Trophoblast cell (in vitro differentiated cells and primary cell): ENCODE measurements at regions not wholly inside any gene's neighbourhood (a gene's known extent, or its start where the extent isn't known, plus 50 kb on each side); places are given as distances from the start of the nearest gene placed in this dataset.

Experiments
- DNase-seq, 2 donors: peaks; one replicate each; pipeline ENCODE4 v3.0.0-alpha.2; 2016
- H2AFZ ChIP-seq: 2 replicates; pipeline ENCODE4 v1.6.1; 2013; ENCODE audit warnings: low read length, moderate library complexity, mild to moderate bottlenecking; ENCODE audit not compliant: insufficient read depth, poor library complexity
- H2AK5ac ChIP-seq: 2 replicates; pipeline ENCODE4 v1.6.1; 2013; ENCODE audit warnings: mild to moderate bottlenecking, low read length
- H2BK120ac ChIP-seq: 2 replicates; pipeline ENCODE4 v1.6.1; 2013; ENCODE audit warnings: low read length, mild to moderate bottlenecking, moderate library complexity; ENCODE audit not compliant: insufficient read depth, poor library complexity
- H2BK12ac ChIP-seq: 2 replicates; pipeline ENCODE4 v1.6.1; 2013; ENCODE audit warnings: mild to moderate bottlenecking, low read length, moderate library complexity
- H2BK5ac ChIP-seq: 2 replicates; pipeline ENCODE4 v1.6.1; 2013; ENCODE audit warnings: low read length, low read depth, moderate library complexity, mild to moderate bottlenecking; ENCODE audit not compliant: poor library complexity
- H3K14ac ChIP-seq: 2 replicates; pipeline ENCODE4 v1.6.1; 2013; ENCODE audit warnings: mild to moderate bottlenecking, low read length
- H3K18ac ChIP-seq: 2 replicates; pipeline ENCODE4 v1.6.1; 2013; ENCODE audit warnings: mild to moderate bottlenecking, low read length
- H3K23ac ChIP-seq: 2 replicates; pipeline ENCODE4 v1.6.1; 2013; ENCODE audit warnings: low read length
- H3K27ac ChIP-seq: 2 replicates; pipeline ENCODE4 v1.5.1; 2013; ENCODE audit warnings: low read depth, mild to moderate bottlenecking, inconsistent platforms, low read length, moderate library complexity
- H3K27me3 ChIP-seq: 2 replicates; pipeline ENCODE4 v1.6.1; 2013; ENCODE audit warnings: inconsistent platforms, mild to moderate bottlenecking, low read length, moderate library complexity; ENCODE audit not compliant: insufficient read depth
- H3K36me3 ChIP-seq, 2 experiments: 1 replicate in 1 of 2; 2 replicates in 1 of 2; pipeline ENCODE4 v1.6.1; 2013; ENCODE audit warnings: low read length in 2 of 2, mild to moderate bottlenecking in 2 of 2, moderate library complexity in 1 of 2; ENCODE audit not compliant: insufficient read depth in 2 of 2, control insufficient read depth in 1 of 2
- H3K4ac ChIP-seq: 2 replicates; pipeline ENCODE4 v1.6.1; 2013; ENCODE audit warnings: low read depth, mild to moderate bottlenecking, low read length, moderate library complexity
- H3K4me1 ChIP-seq, 2 experiments: 1 replicate in 1 of 2; 2 replicates in 1 of 2; pipeline ENCODE4 v1.6.1; 2013; ENCODE audit warnings: low read length in 2 of 2, mild to moderate bottlenecking in 2 of 2, moderate library complexity in 1 of 2; ENCODE audit not compliant: insufficient read depth in 2 of 2, control insufficient read depth in 1 of 2
- H3K4me2 ChIP-seq: 2 replicates; pipeline ENCODE4 v1.6.1; 2013; ENCODE audit warnings: inconsistent platforms, mild to moderate bottlenecking, low read length, moderate library complexity
- H3K4me3 ChIP-seq: 2 replicates; pipeline ENCODE4 v1.5.1; 2013; ENCODE audit warnings: mild to moderate bottlenecking, low read depth, low read length, inconsistent platforms
- H3K79me1 ChIP-seq: one replicate; pipeline ENCODE4 v1.6.1; 2013; ENCODE audit warnings: low read length
- H3K79me2 ChIP-seq: 2 replicates; pipeline ENCODE4 v1.6.1; 2013; ENCODE audit warnings: low read length, mild to moderate bottlenecking; ENCODE audit not compliant: control insufficient read depth, insufficient read depth, poor library complexity
- H3K9ac ChIP-seq: 2 replicates; pipeline ENCODE4 v1.6.1; 2013; ENCODE audit warnings: mild to moderate bottlenecking, low read length
- H3K9me3 ChIP-seq: 2 replicates; pipeline ENCODE4 v1.6.1; 2013; ENCODE audit warnings: low read depth, mild to moderate bottlenecking, control low read depth, inconsistent platforms, low read length; ENCODE audit not compliant: insufficient read depth
- H4K12ac ChIP-seq: 2 replicates; pipeline ENCODE4 v1.6.1; 2013; ENCODE audit warnings: low read depth, mild to moderate bottlenecking, low read length, moderate library complexity
- H4K8ac ChIP-seq: 2 replicates; pipeline ENCODE4 v1.6.1; 2013; ENCODE audit warnings: low read depth, mild to moderate bottlenecking, low read length, moderate library complexity
- H4K91ac ChIP-seq: one replicate; pipeline ENCODE4 v1.6.1; 2013; ENCODE audit warnings: low read depth, mild to moderate bottlenecking, low read length, moderate library complexity
- WGBS: extraction: QIAGEN DNeasy Blood & Tissue Kit; methylation state at CpG from one replicate; pipeline ENCODE4 v1.1.7; 2013; ENCODE audit warnings: missing lambda C conversion rate; ENCODE audit not compliant: insufficient read length, insufficient coverage; ENCODE audit errors: extremely low coverage; 5-methylcytosine and 5-hydroxymethylcytosine counted together

DNA sequence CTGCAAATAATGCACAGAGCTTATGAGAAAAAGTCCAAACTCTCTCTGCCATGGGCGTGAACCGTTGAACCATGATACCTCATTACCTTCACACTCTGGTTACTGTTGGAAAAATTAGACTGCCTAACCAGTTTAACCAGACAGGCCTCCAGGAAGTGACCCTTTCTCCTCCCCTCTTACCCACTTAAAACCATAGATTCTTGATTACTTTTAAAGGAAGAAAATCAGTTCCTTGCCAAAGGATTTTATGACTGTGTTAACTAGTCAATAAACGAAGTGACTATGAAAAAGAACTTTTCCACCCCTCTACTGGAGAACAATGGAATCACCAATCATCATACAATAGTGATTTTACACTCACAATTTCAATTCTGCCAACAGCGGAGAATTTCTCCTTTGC is 254.0 kb upstream of the ATP2B1 start:
- Histone ChIP-seq H3K4me2 (no peak overlapping the region), H4K91ac (no peak overlapping the region), H3K27ac (no peak overlapping the region), H3K4me3 (no peak overlapping the region), H3K4ac (no peak overlapping the region), H4K12ac (no peak overlapping the region), H2BK12ac (no peak overlapping the region), H3K9me3 (no peaks in the 10 kb centered on the region), H2AFZ (no peak overlapping the region), H2BK120ac (no peak overlapping the region), H3K18ac (no peak overlapping the region), H3K9ac (no peak overlapping the region), H3K79me1 (peaks cover 3% of the 10 kb centered on the region), H3K79me2 (no peaks in the 10 kb centered on the region), H4K8ac (no peak overlapping the region), H2AK5ac (no peak overlapping the region), H3K27me3 (no peaks in the 10 kb centered on the region), H2BK5ac (no peak overlapping the region), H3K36me3 (no peaks in the 10 kb centered on the region), H3K4me1 (peaks cover 3 to 4% of the 10 kb centered on the region in 2 experiments), H3K23ac (no peak overlapping the region), H3K14ac (no peak overlapping the region)
- peak in 1 of 2 donors; percentile 50 for DNase-seq
- no CpG with 5 or more reads among the region's 4 CpGs for WGBS

DNA sequence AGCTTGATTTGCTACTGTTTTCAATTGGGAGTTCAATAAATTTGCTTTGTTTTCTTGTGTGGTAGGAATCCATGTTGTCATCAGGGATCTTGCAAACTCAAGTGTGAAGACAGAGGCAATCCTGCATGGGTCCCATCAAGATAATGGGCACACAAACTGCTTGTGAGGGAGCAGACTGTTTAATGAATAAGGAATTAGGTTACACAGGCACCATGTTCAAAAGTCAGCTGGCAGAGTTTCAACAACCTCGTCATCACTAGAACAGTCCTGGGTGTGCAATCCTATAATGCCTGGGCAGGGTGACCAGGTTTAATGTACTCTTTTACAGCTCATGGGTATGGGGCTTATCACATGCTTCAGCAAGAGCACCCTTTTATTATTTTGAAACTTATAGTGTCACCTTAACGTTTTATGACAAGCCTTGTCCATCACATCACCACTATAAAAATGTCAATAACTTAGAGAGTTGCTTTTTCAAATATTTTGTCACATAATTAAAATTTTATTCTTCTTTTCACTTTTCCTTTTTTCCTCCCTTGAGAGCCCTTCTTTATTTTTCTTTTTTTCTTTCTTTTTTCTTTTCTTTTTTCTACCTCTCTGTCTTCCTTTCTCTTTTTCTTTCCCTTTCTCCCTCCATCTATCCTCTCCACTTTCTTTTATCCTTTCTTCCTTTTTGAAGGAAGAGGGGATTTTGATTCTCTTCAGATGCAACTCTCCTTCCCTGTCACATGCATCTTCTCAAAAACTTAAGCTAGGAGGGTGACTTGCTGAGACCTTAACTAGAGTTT is 252.2 kb upstream of the ATP2B1 start:
- Histone ChIP-seq H3K27me3 (no peaks in the 10 kb centered on the region), H3K14ac (no peak overlapping the region), H3K79me1 (peaks cover 2% of the 10 kb centered on the region), H2BK12ac (no peak overlapping the region), H3K4me2 (no peak overlapping the region), H4K12ac (no peak overlapping the region), H3K18ac (no peak overlapping the region), H3K4me1 (peaks cover 3 to 4% of the 10 kb centered on the region in 2 experiments), H3K4me3 (no peak overlapping the region), H3K9ac (no peak overlapping the region), H3K36me3 (no peaks in the 10 kb centered on the region), H2AFZ (no peak overlapping the region), H3K23ac (no peak overlapping the region), H4K8ac (no peak overlapping the region), H3K27ac (no peak overlapping the region), H3K9me3 (no peaks in the 10 kb centered on the region), H3K79me2 (no peaks in the 10 kb centered on the region), H3K4ac (no peak overlapping the region), H2BK120ac (no peak overlapping the region), H2BK5ac (no peak overlapping the region), H2AK5ac (no peak overlapping the region), H4K91ac (no peak overlapping the region)
- peak; percentile 15 to 20 for DNase-seq
- no CpG with 5 or more reads among the region's 2 CpGs for WGBS

- Histone ChIP-seq H3K9ac (no peak overlapping the region), H3K4me2 (no peak overlapping the region), H2AK5ac (no peak overlapping the region), H3K14ac (no peak overlapping the region), H3K27ac (no peak overlapping the region), H3K4ac (no peak overlapping the region), H4K8ac (no peak overlapping the region), H2BK120ac (peak overlapping the region; percentile 49), H3K18ac (no peak overlapping the region), H2AFZ (no peak overlapping the region), H3K23ac (no peak overlapping the region), H4K91ac (no peak overlapping the region), H3K4me3 (no peak overlapping the region), H3K79me2 (no peaks in the 10 kb centered on the region), H2BK5ac (no peak overlapping the region), H3K36me3 (no peaks in the 10 kb centered on the region), H3K79me1 (peaks cover 4% of the 10 kb centered on the region), H3K27me3 (no peaks in the 10 kb centered on the region), H3K9me3 (no peaks in the 10 kb centered on the region), H3K4me1 (peaks cover 3 to 6% of the 10 kb centered on the region in 2 experiments), H2BK12ac (no peak overlapping the region), H4K12ac (no peak overlapping the region)
- no CpG with 5 or more reads among the region's 2 CpGs for WGBS
- peak; percentile 55 to 60 for DNase-seq
Observed at GRCh38 chr12:89960011-89960507, 251.4 kb upstream of the ATP2B1 start.

DNA sequence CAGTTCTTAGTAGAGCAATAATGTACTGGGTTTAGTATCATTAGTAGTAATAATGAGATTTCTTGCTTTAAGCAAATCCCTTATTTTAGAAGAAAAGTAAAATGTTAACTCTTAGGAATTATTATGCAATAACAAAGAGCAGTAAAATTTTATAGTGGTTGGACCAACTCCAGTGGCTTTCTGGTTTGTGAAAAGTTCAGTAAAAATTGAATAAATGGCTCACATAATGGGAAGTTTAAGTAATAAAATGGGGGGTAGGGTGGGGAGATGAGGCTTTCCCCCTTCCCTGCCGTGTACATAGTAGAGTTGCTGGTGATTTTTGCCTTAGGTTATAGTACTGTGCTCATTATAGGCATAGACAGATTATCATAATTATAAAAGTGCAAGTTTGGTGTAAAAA is 250.5 kb upstream of the ATP2B1 start:
- H3K23ac ChIP-seq = no peak overlapping the region
- no peak overlapping the region for H3K4me2 ChIP-seq
- no peak overlapping the region for H4K91ac ChIP-seq
- H3K18ac ChIP-seq = no peak overlapping the region
- H2BK12ac ChIP-seq = no peak overlapping the region
- no peak overlapping the region for H4K8ac ChIP-seq
- no peak overlapping the region for H3K4ac ChIP-seq
- no peaks in the 10 kb centered on the region for H3K79me2 ChIP-seq
- no peak overlapping the region for H2BK5ac ChIP-seq
- no peaks in the 10 kb centered on the region for H3K36me3 ChIP-seq
- peaks cover 4% of the 10 kb centered on the region for H3K79me1 ChIP-seq
- no peak overlapping the region for H3K4me3 ChIP-seq
- no peaks in the 10 kb centered on the region for H3K27me3 ChIP-seq
- no peak overlapping the region for H2BK120ac ChIP-seq
- peaks cover 3 to 6% of the 10 kb centered on the region in 2 experiments for H3K4me1 ChIP-seq
- no CpG with 5 or more reads among the region's 1 CpG for WGBS
- H2AK5ac ChIP-seq = no peak overlapping the region
- no peak overlapping the region for H3K9ac ChIP-seq
- H2AFZ ChIP-seq = no peak overlapping the region
- no peaks in the 10 kb centered on the region for H3K9me3 ChIP-seq
- no peak overlapping the region for H3K27ac ChIP-seq
- no peak overlapping the region for H3K14ac ChIP-seq
- DNase-seq = no peak
- no peak overlapping the region for H4K12ac ChIP-seq
